HUES64 (cell line): ENCODE measurements at regions not wholly inside any gene's neighbourhood (a gene's known extent, or its start where the extent isn't known, plus 50 kb on each side); places are given as distances from the start of the nearest gene placed in this dataset.
"Not testable (repeated sequence)": the region's sequence is repeated elsewhere in the genome, so short reads cannot be mapped to it uniquely, and the experiment has no call there.

Source experiments
- H3K27ac ChIP-seq: 2 replicates; pipeline ENCODE4 v1.7.0; 2013; ENCODE audit warnings: low read depth, low read length, inconsistent platforms
- H3K27me3 ChIP-seq: 2 replicates; pipeline ENCODE4 v1.6.1; 2013; ENCODE audit warnings: mild to moderate bottlenecking, low read length; ENCODE audit not compliant: insufficient read depth
- H3K36me3 ChIP-seq: 2 replicates; pipeline ENCODE4 v1.6.1; 2013; ENCODE audit warnings: mild to moderate bottlenecking, low read length; ENCODE audit not compliant: insufficient read depth
- H3K4me1 ChIP-seq: 2 replicates; pipeline ENCODE4 v1.6.1; 2013; ENCODE audit warnings: mild to moderate bottlenecking, low read length, moderate library complexity; ENCODE audit not compliant: insufficient read depth
- H3K4me3 ChIP-seq: 2 replicates; pipeline ENCODE4 v1.5.1; 2013; ENCODE audit warnings: mild to moderate bottlenecking, low read length, moderate library complexity
- H3K9ac ChIP-seq: 2 replicates; pipeline ENCODE4 v1.6.1; 2013; ENCODE audit warnings: mild to moderate bottlenecking, low read depth, low read length
- H3K9me3 ChIP-seq: 2 replicates; pipeline ENCODE4 v1.6.1; 2013; ENCODE audit warnings: low read depth, low read length; ENCODE audit not compliant: insufficient read depth
- WGBS: fragments of 150-250, 120-280 bp; methylation state at CpG from one replicate; pipeline ENCODE4 v1.1.7; 2013; ENCODE audit warnings: missing lambda C conversion rate; 5-methylcytosine and 5-hydroxymethylcytosine counted together

DNA sequence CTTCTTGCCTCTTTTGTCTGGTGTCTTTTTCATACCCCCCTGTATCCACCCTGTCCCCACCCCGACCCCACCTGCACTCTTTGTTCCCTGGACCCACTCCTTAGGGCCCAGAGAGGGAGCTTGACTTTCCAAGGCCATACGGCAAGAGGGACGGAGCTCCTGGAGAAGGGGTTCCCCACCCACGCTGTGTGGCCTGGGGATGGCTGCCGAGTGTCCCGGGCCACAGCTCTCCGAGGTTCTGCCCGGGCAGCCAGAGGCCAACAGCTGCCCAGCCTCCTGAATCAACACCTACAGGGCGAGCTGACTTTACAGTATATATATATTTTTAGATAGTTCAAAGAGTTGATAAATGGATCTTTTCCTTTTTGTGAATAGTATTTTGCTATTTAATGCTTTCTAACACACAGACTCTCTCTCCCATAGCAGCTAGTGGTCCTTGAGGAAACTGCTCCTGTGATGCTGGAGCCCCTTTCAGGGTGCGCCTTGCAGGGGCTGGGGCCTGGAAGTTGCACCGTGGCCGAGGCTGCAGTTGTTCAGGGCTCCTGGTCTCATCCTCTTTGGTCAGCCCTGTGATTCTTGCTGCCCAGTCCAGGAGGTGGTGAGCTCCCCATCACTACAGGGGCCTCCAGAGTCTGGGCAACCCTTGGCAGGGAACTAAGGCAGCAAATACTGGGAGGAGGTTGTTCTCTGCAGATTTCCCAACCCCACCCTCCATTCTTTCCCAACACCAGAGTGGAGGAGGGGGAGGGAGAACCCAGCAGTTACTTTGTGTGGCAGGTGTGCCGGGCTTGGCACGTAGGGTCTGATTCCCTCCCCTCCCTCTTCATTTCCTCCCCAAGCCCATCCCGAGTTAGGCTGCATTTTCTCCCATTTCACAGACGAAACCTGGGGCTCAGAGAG is 321.6 kb downstream of the PTPRU start:
- Histone ChIP-seq H3K36me3 (no peaks in the 10 kb centered on the region), H3K27me3 (no peaks in the 10 kb centered on the region), H3K4me1 (no peaks in the 10 kb centered on the region), H3K27ac (no peak overlapping the region), H3K4me3 (no peak overlapping the region), H3K9me3 (peaks cover 9% of the 10 kb centered on the region), H3K9ac (no peak overlapping the region)
- 83% methylated on average over 15 of the region's 16 CpGs for WGBS

DNA sequence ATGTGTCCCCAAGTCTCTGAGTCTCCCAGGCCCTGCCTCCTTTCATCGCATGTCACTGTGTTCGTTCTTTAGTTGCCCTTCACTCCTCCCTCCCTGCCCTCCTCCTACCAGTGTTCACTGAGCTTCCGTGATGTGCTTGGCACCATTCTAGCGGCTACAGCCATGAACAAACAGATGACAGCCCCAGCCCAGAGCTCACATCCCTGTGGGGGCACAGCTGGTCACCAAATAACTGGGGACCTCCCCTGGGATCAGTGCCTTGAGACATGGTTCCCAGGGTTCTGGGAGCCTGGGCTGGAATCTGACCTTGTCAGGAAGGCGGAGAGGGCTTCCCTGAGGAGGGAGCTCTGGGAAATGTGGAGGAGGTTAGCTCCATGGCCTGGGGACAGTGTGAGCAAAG is 320.7 kb downstream of the PTPRU start:
- no peak overlapping the region for H3K27ac ChIP-seq
- WGBS = 88% methylated on average over 5 of the region's 5 CpGs
- H3K9ac ChIP-seq = no peak overlapping the region
- no peaks in the 10 kb centered on the region for H3K9me3 ChIP-seq
- no peaks in the 10 kb centered on the region for H3K27me3 ChIP-seq
- H3K4me3 ChIP-seq = no peak overlapping the region
- H3K4me1 ChIP-seq = no peaks in the 10 kb centered on the region
- H3K36me3 ChIP-seq = no peaks in the 10 kb centered on the region

DNA sequence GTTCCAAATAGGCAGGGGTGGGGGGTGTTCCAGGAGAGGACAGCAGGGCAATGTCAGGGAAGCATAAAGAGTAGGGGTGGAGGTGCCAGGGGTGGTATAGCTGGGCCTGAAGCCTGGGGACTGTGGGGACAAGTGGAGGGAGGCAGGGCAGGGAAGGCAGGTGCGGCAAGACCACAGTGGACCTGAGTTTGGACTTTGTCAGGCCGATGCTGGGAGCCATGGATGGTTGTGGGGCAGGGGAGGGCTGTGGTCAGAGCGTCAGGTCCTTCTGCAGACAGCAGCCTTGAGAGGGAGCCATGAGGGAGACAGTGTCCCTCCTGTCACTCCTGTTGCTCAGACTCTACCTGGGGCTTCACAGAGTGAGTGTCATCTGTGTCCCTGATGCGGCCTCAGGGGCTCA is 320.3 kb downstream of the PTPRU start:
- Histone ChIP-seq H3K9ac (no peak overlapping the region), H3K27me3 (no peaks in the 10 kb centered on the region), H3K36me3 (no peaks in the 10 kb centered on the region), H3K9me3 (no peaks in the 10 kb centered on the region), H3K4me1 (no peaks in the 10 kb centered on the region), H3K27ac (no peak overlapping the region), H3K4me3 (no peak overlapping the region)
- WGBS = 65% methylated on average over 4 of the region's 4 CpGs

DNA sequence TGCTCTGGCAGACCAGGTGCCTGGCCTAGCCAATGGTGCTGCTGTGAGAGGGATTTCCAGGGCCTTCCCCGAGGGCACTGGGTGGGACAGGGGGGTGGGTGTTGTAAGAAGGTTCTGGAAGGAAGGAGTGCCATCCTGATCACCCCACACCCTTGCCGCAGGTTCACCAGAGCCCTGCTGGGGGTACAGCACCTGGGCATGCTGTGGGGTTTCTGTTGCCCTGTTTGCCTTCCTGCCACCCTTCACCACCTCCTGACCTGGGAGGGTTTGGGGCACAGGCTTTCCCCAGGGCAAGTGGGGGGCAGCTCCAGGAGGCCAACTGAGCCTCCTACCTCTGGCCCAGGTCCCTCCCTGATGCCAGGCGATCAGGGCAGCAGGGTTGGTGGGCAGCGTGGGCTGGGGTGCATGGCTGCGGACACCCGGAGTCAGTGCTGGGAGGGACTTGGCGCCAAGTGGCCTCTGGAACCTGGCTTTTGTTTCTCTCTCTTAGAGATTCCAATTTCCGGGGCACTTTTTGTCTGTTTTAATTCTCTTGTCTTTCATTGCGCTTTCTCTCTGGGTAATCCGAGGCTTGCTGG is 318.8 kb downstream of the PTPRU start:
- Histone ChIP-seq H3K9me3 (no peaks in the 10 kb centered on the region), H3K9ac (no peak overlapping the region), H3K36me3 (no peaks in the 10 kb centered on the region), H3K4me3 (no peak overlapping the region), H3K27ac (no peak overlapping the region), H3K4me1 (no peaks in the 10 kb centered on the region), H3K27me3 (no peaks in the 10 kb centered on the region)
- 93% methylated on average over 10 of the region's 10 CpGs for WGBS

DNA sequence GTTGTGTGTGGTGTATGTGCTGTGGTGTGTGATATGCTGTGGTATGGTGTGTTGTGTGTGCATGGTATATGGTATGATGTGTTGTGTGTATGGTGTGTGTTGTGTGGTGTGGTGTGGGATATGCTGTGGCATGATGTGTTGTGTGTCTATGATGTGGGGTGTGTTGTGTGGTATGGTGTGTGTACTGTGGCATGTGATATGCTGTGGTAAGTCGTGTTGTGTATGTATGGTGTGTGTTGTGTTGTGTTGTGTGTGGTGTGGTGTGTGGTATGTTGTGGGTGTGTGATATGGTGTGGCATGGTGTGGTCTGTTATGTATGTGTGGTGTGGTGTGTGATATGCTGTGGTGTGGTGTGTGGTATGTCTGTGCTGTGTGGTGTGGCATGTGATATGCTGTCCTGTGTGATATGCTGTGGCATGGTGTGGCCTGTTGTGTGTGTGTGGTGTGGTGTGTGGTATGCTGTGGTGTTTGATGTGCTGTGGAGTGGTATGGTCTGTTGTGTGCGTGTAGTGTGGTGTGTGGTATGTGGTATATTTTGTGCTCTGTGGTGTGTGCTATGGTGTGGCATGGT is 318.0 kb downstream of the PTPRU start:
- no peaks in the 10 kb centered on the region for H3K36me3 ChIP-seq
- H3K27ac ChIP-seq = no peak overlapping the region
- H3K9me3 ChIP-seq = no peaks in the 10 kb centered on the region
- no peaks in the 10 kb centered on the region for H3K27me3 ChIP-seq
- no peak overlapping the region for H3K4me3 ChIP-seq
- no peak overlapping the region for H3K9ac ChIP-seq
- 86% methylated on average over 2 of the region's 2 CpGs for WGBS
- H3K4me1 ChIP-seq = no peaks in the 10 kb centered on the region

DNA sequence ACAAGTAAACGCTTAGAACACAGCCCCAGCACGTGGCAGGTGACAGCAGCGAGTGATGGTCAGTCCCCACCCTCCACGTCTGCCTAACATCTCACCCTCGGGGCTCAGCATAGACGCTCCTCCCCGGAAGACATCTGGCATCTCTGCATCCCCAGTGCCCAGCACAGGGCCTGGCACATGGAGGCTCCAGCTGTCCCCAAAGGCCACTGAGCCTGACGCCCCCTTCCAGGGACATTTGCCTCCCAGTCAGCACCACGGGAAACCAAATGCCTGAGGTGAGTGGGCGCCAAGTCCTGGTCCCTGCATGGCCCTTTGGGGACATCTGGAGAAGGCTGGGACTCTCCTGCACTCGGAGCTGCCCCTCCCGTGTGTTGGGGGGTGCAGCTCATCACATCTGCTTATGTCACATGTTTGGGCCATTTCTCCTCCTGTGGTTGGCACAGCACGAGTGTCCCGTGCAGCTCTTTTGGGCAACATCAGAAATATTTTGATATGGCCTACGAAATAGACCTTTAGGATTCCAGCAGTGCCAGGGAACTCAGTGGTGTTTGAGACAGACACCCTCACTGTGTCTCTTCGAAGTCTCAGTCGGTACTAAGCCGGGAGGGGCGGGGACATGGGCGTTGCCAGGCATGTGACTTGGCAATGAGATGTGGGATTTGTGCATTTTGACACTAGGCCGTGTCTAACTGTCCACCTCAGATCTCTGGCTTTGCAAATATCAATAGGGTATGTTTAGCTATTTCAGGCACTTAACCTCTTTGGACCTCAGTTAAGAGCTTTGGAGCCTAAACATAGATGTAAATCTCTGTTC is 315.0 kb downstream of the PTPRU start:
- Histone ChIP-seq H3K4me3 (no peak overlapping the region), H3K27me3 (no peaks in the 10 kb centered on the region), H3K27ac (no peak overlapping the region), H3K4me1 (no peaks in the 10 kb centered on the region), H3K9me3 (no peaks in the 10 kb centered on the region), H3K9ac (no peak overlapping the region), H3K36me3 (no peaks in the 10 kb centered on the region)
- WGBS = 90% methylated on average over 21 of the region's 21 CpGs

DNA sequence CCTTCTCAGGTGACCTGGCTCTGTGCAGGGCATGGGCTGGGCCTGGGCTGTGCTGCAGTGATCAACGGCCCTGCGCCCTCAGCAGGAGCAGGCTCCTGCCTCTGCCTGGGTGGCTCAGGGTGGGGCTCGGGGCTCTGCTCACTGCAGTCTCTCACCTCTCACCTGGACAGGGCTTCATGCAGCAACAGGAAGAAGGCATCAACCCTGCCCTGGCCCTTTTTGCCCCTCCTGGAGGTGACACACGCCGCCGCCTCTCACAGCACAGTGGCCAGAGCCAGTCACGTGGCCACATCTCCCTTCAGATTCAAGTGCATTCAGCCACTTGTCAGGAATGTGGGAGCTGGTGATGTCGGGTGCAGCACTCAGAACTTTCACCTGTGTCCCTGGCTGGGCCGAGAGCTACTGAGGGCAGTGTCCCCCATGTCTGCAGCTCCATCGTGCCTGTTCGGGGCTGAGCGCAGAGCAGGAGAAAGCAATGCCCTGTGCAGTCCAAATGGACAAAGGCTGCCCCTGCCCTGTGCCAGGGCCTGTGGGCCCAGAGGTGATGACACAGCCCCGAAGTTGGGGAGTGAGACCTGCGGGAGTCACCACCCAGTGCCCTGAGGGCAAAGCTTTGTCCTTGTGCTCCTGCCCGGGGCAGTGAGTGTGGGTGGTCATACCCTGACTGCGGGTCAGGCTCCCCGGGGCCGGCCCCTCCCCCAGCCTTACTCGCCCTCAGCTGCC is 314.0 kb downstream of the PTPRU start:
- Histone ChIP-seq H3K27me3 (no peaks in the 10 kb centered on the region), H3K27ac (no peak overlapping the region), H3K9me3 (no peaks in the 10 kb centered on the region), H3K36me3 (no peaks in the 10 kb centered on the region), H3K4me1 (no peaks in the 10 kb centered on the region), H3K4me3 (no peak overlapping the region), H3K9ac (no peak overlapping the region)
- WGBS = 83% methylated on average over 19 of the region's 19 CpGs

DNA sequence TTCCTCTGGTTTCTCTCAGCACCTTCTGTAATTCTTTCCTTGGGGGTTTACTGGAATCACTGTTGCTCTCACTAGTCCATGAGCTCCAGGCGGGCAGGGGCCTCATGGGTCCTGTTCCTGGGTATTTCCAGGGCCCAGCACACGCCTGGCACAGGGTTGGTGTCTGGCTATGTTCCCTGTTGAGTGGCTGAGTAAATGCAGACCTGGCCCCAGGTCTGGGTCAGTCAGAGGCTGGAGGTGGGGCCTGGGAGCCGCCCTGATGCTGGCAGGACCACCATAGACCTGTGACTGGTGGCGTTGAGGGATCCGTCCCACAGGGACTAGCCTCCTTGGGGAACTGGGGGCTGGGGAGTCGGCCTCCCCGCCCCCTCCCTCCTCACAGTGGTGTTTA is 313.4 kb downstream of the PTPRU start:
- not testable (repeated sequence) for H3K4me3 ChIP-seq, H3K27me3 ChIP-seq, H3K27ac ChIP-seq, H3K4me1 ChIP-seq, H3K9ac ChIP-seq, H3K9me3 ChIP-seq, H3K36me3 ChIP-seq
- WGBS = 83% methylated on average over 7 of the region's 7 CpGs

DNA sequence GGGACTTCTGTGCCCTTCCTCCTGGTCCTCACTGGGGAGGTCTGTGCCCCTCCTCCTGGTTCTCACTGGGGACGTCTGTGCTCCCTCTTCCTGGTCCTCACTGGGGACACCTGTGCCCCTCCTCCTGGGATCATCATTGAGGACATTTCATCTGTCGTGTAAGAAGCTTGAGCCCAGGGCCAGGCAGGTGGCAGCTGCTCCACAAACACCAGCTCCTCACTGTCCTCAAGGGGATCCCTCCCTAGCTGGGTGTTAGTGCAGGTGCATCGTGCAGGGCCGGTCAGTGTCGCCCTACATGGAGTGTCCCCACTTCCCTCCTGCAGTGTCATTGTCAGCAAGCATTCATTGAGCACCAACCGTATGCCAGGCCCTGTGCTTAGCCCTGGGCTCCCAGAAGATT is 312.7 kb downstream of the PTPRU start:
- Histone ChIP-seq H3K27me3 (no peaks in the 10 kb centered on the region), H3K9me3 (no peaks in the 10 kb centered on the region), H3K4me1 (no peaks in the 10 kb centered on the region), H3K36me3 (no peaks in the 10 kb centered on the region), H3K27ac (no peak overlapping the region), H3K4me3 (no peak overlapping the region), H3K9ac (no peak overlapping the region)
- WGBS = 89% methylated on average over 6 of the region's 6 CpGs

DNA sequence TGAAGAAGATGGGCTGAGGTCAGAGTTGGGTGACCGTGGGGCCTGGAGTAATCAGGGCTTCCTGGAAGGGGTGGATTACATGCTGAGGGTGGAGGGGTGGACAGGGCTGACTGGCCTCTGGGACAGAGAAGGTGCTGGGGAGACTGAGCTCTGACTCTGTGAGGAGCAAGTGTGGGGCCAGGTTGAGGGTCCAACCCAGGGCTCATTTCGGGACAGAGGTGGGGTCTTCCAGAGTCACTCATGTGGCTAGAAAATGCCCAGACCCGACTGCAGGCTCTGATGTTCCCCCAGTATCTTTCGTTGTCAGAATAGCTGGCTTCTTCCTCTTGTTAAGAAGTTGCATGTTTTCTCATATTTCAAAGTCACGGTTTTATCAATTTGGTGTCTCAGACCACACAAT is 311.8 kb downstream of the PTPRU start:
- H3K27me3 ChIP-seq = no peaks in the 10 kb centered on the region
- H3K4me1 ChIP-seq = no peaks in the 10 kb centered on the region
- H3K9ac ChIP-seq = no peak overlapping the region
- no peak overlapping the region for H3K27ac ChIP-seq
- H3K9me3 ChIP-seq = no peaks in the 10 kb centered on the region
- no peaks in the 10 kb centered on the region for H3K36me3 ChIP-seq
- no peak overlapping the region for H3K4me3 ChIP-seq
- 68% methylated on average over 5 of the region's 5 CpGs for WGBS
